Pons (tissue), 1 donor: ENCODE measurements at regions not wholly inside any gene's neighbourhood (a gene's known extent, or its start where the extent isn't known, plus 50 kb on each side); places are given as distances from the start of the nearest gene placed in this dataset.

Experiments used
- DNase-seq: peaks from one replicate; pipeline ENCODE4 v3.0.0-alpha.2; 2016; ENCODE audit warnings: low spot score

DNA sequence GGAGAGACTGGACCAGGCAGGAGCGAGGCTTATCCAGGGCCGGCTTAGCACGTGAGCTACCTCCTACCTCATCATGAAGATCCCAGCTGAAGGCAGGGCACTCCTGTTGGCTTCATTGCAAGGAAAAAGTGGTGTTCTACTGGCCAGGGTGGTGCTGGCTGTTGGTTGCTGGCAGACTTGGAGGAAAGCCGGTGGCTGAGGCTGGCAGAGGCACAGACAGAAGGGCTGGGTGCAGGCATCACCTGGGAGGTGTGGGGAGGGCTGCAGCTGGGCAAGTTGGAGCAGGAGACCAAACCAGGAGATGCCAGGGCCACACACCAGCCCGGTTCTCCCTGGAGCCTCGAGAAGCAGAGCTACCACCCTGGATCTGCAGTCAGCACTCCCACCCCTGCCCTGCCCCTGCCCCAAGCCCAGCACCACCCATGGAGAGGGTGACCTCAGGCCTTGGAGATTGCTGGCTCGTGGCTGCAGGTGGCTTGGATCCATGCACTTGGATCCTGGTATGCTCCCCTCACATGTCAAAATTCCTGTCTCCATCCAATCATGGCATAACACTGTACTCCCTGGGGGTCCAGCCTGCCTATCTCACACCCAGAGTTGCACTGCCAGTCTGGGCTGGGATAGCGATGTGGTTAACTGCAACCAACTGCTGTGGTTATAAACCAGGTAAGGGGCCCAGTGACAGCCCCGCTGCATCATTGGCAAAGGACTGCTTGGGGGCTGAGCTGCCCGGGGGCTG, 49.7 kb downstream of the GLI2 start:
- no peak for DNase-seq

DNA sequence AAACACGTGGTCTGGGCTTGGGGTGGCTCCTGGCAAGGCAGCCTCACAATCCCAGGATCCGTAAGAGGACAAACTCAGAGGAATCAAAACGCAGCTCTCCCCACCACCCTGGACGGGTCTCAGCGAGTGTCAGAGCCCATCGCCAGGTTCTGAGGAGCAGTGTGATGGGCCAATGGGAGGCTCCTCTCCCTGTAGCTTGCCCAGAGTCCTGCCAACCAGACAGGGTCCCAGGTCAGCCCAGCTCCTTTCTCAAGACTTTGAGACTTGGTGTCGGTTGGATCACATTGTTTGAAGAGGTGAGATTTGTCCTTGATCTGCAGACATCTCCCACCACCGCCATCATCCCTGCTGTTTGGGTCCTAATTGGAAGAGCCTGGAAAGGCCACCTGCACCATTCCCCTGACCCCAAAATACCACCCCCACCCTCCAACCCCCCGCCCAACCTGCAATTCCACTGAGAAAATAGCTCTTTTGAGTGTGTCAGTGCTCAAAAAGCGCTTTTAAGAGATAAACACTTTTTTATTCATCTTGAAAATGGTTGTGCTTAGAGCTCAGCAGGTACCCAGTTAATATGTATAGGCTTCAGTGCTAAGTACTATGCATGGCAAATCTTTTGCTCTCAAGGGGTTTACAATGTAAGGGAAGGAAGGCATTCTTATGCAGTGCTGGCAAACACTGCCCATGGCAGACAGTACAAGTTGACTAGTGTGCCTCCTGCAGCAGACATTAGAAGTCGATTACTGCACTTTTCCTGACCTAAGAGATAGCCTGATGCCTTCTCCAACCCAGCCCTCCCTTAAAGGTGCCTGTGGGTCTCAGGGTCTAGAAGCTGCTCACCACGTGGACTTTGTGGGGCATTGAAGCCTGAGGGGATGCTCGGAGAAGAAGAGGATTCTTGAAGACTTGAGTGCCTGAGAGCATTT, 50.6 kb downstream of the GLI2 start:
- no peak for DNase-seq

- no peak for DNase-seq
Observed at GRCh38 chr2:120787111-120787821, 51.6 kb downstream of the GLI2 start.

DNA sequence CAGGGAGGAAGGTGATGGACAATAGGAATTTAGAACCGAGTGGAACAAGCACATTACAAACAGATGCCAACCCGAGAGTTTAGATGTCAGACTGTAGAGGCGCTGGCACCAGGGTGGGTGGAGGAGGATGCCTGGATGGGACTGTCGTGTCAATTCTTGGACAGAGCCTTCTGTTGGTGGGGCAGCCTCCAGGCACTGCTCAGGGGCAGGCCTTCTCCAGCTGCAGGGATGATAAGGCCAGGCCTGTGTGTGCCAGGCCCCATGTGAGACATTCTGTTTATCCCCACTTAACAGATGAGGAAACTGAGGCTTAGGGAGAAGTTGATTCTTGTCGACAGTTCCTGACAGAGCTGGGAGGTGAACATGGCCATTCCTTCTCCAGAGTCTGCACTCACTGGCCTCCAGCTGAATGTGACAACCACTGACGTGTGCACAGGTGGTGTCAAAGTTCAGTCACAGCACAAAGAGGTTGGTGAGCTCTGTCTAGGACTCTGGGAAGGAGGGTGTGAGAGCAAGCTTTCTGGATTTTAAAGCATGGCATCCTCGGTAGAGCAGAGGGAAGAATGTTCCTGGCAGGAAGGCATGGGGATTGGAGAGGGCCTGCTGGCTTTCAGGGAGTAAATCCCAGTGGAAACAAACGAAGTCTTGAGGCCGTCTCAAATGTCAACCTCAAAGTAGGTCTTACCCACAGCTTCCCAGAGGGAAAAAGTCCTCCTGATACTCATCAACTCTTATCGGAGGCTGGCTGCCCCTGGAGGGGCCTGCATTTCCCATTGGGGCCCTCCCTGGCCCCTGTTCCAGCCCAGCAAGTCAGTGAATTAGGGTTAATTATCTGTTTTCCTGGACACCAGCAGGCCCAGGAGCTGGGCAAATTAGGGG, 52.4 kb downstream of the GLI2 start:
- no peak for DNase-seq

DNA sequence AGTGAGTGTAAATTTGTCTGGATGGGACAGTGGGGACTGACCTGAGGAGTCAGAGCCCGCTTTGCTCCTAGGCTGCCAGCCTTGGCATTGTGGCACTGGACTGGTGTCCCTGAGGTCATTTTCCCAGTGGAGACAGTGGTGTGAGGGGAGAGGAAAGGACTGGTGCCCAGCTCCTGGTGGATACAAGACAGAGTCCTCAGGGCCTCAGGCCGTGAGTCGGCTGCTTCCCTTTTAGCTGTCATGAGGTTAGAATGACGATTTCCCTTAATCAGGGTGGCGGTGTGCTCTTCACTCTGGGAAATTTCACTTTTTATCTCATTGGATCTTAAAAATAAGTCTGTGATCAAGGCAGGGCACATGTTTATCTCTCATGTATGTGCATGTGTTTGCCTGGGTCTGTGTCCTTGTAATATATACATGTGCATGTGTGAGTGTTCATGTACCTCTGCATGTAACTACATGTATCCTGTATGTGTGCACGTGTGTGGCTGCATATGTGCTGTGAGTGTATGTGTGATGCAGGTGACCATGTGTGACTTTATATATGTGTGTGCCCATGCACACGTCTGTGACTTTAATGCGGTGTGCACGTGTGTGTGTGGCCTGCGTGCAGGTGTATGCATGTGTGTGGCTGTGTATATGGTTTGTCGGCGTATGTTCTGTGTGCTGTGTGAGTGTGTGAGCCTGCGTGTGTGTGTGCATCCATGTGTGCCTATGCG, 55.7 kb downstream of the GLI2 start:
- DNase-seq: no peak

GRCh38 chr2:120791962-120792297, 56.3 kb downstream of the GLI2 start:
- DNase-seq: no peak

DNA sequence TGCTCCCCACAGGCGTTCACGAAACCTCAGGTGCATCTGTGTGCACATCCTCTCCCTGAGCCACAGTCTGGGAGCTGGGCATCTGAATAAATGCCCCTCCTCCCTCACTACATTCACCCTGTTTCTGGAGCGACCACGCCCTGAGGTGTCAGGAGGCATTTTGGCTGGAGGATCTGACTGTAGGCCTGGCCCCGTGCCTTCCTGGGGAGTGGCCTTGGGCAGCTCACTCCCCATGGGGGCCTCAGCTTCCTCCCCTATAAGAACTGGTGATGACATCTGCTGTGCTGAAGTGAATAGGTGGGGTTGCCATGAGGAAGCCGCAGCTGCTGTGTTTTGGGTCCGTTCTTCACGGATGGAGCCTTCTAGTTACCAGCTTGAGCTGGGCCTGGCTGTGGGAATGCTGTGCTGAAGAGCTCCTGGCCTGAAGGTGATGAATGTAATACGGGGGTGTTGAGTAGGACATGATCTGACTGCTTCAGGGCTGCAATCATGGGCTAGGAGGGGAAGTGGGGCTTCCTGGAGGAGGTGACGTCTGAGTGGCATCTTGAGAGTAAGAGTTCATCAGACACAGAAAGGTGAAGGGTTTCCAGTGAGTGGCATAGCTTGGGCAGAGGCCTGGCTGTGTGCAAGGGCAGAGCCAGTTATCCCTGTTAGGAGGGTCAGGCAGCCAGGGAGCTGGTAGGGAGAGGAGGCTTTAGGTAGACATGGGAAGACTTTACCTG, 58.2 kb downstream of the GLI2 start:
- DNase-seq: no peak

DNA sequence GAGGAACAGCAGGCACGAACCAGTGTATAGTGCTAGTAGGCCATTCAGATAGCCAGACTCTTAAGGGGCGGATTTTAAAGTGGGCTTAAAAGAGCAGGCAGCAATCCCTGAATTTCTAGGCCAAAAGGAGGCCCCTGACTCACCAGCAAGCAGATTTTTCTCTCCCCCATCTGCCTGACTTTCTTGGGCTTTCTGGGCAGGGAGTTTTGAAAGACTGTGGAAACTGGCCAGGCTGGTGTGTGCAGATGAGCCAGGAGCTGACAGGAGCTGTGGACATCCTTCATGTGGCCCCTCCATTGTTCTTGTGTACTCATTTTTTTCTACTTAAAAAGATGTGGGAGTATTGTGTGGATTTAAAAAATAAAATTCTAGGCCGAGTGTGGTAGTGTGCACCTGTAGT, 59.0 kb downstream of the GLI2 start:
- DNase-seq: no peak

DNA sequence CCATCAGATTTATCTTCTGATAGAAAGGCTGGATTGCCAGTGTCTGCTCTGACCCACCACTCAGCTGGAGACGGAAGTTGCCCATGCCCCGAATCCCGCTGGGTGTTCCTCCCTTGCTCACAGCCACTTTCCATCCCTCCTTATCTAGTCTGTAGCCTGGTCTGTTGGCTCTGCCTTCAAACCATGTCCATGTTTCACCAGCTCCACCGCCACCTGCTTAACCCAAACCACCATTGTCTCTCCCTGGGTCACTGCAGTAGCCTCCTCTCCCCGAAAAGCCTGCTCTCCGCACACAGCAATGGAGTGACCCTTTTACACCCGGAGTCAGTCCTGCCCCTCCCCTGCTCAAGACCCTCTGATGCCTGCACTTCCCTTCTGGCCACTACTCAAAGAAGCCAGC, 60.4 kb downstream of the GLI2 start:
- DNase-seq: no peak

GRCh38 chr2:120797421-120798221, 62.0 kb downstream of the GLI2 start:
- peak; percentile 6 for DNase-seq

- DNase-seq: no peak
Observed at GRCh38 chr2:120798567-120799247, 63.0 kb downstream of the GLI2 start.

DNA sequence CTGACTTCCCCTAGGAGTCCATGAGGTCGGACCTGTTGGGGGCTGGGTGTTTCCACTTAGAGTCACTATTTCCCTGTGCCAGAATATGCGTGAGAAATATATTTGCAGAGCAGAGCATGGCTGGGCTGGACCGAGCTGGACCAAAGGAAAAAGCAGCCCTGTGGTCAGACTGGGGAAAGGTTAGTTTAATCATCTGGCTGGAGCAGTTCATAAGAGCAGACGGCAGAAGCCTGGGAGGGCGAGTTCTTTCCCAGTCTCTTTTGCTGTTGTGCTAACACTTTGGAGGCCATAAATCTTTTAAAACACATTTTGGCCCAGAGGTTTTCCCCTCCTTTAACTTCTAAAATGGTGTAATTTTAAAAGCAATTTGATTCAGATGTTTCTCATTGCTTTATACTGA, 66.5 kb downstream of the GLI2 start:
- DNase-seq: no peak

DNA sequence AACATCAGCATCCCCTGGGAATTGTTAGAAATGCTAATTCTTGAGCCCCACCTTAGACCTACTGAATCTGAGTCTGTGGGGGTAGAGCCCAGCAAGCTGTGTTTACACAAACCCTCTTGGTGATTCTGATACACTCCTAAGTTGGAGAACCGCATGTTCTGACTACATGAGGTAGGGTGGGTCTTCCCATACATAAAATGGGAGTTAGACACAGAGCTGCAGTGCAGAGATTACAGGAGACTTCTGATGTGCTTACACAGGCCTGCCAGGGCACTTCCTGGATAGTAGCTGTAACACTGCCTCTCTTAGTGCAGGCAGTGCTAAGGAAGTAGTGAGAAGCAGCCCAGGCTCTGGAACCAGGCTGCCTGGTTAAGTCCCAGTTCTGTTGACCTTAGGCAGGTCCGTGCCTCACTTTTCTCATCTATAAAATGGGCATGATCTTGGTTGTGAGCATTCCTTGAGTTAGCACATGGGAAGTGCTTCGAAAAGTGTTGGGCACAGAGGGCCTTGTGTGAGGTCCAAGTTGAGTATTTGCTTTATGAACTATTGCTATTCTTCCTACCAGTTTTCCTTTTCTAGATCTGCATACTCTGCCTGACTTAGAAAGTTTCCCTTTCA, 67.3 kb downstream of the GLI2 start:
- no peak for DNase-seq

- no peak for DNase-seq
Observed at GRCh38 chr2:120803764-120804335, 68.2 kb downstream of the GLI2 start.

GRCh38 chr2:120804459-120804858, 68.8 kb downstream of the GLI2 start:
- no peak for DNase-seq

DNA sequence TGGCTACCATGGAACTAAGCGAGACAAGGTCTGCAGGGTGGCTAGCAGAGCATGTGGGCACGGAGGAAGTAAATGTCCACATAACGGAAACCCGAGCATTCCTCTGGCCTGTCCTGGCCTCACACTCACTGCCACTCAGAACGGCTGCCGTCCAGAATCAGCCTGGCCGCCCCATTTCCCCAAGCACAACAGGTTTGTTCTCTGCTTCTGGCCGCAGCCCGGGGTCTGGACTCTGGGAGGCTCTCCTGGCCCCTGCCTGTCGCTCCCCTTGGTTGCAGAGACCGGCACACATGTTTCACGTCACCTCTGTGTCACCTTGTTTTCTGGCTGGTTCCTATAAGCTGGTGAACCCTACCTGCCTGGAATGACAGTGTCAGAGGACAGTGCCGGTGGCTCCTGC, 69.3 kb downstream of the GLI2 start:
- DNase-seq: no peak

DNA sequence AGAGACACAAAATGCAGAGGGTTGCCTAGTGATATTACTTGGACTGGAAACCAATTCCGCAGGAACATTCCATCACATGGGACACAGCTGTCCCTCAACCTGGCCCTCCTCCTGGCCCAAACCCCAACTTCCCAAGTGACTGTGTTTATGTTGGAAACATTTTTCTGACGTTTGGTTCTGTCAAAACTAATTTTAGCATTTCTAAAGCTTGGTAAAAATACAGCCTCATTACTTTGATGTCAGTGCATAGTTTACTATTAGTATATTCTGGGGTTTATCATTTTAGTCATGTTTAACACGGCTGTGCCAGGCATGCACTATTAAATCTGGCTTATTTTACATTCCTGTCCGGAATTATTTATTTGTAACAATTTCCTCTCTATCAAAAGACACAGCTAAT, 69.9 kb downstream of the GLI2 start:
- DNase-seq: no peak

- no peak for DNase-seq
Observed at GRCh38 chr2:120807751-120808150, 72.1 kb downstream of the GLI2 start.
